ENCODE measurements at regions not wholly inside any gene's neighbourhood (a gene's known extent, or its start where the extent isn't known, plus 50 kb on each side); places are given as distances from the start of the nearest gene placed in this dataset.

GRCh38 chr4:141571793-141572192 lies 64.6 kb upstream of the IL15 start:
- TF ChIP-seq CTCF (conservative IDR thresholded peaks at IDR 0.05; ENCODE audit: low read length) (no peak), EZH2phosphoT487 (IDR thresholded peaks at IDR 0.05; ENCODE audit: borderline replicate concordance) (no peak)

Data from Loucy (cell line).